HepG2 (cell line): ENCODE measurements at regions not wholly inside any gene's neighbourhood (a gene's known extent, or its start where the extent isn't known, plus 50 kb on each side); places are given as distances from the start of the nearest gene placed in this dataset.

ENCODE experiments used
- ATAC-seq: fragments of 200-7000 bp; cut with Tn5 transposase; 3 replicates; pipeline ENCODE4 v1.9.1; 2020; ENCODE audit warnings: mild to moderate bottlenecking, moderate library complexity
- BruUV-seq: library from RNA; stranded (reverse); fragments of 400-500 nt; replicated peaks from 2 replicates; lab custom pipeline; 2021; lab: Mats Ljungman, UMichigan
- CTCF ChIA-PET: fragments of 300-600 bp; formaldehyde crosslinking; extraction: SDS; loops from one replicate; lab custom pipeline; 2021; ENCODE audit warnings: low total read pairs, inconsistent platforms, low intra/inter-chr PET ratio; lab: Yijun Ruan, JAX
- POLR2A ChIA-PET: fragments of 350-600 bp; sonication (Branson Sonifier 250); formaldehyde crosslinking; loops from one replicate; lab custom pipeline; 2020; ENCODE audit warnings: antibody characterized with exemption, inconsistent platforms; lab: Yijun Ruan, JAX
- DNase-seq: peaks from one replicate; pipeline ENCODE4 v3.0.0-alpha.2; 2015; ENCODE audit warnings: low spot score
- FAIRE-seq: peaks from 3 replicates; lab custom pipeline; 2011; peaks lifted over from hg19 to GRCh38; lab: Jason Lieb, UNC
- H2AFZ ChIP-seq: one replicate; pipeline ENCODE4 v1.6.1; 2011; ENCODE audit warnings: low read length, inconsistent platforms
- H3K27ac ChIP-seq: fragments of 300-600 bp; 3 replicates; pipeline ENCODE4 v1.8.0; 2011; ENCODE audit warnings: mixed run types, mild to moderate bottlenecking, mixed read lengths, low read length, inconsistent platforms; ENCODE audit not compliant: insufficient read depth; ENCODE audit errors: extremely low read length
- H3K27me3 ChIP-seq, 2 experiments: fragments of 200-600 bp in 1 of 2; 2 replicates in 1 of 2; 3 replicates in 1 of 2; pipeline versions ENCODE4 v1.6.0 to v1.8.0; 2011; ENCODE audit warnings: low read length in 2 of 2, mild to moderate bottlenecking in 2 of 2, moderate library complexity in 2 of 2, inconsistent platforms in 1 of 2; ENCODE audit not compliant: insufficient read depth in 2 of 2, control insufficient read depth in 1 of 2
- H3K36me3 ChIP-seq, 2 experiments: fragments of 200-600 bp in 1 of 2; replicated peaks in 1 of 2; 2 replicates in 1 of 2; 3 replicates in 1 of 2; pipeline versions ENCODE4 v1.5.1 to v1.8.0; 2011; ENCODE audit warnings: low read length in 2 of 2, inconsistent platforms in 1 of 2; ENCODE audit not compliant: insufficient read depth in 2 of 2, control insufficient read depth in 1 of 2
- H3K4me1 ChIP-seq: 2 replicates; pipeline ENCODE4 v1.5.1; 2012; ENCODE audit warnings: low read length, inconsistent platforms; ENCODE audit not compliant: insufficient read depth
- H3K4me2 ChIP-seq: 2 replicates; pipeline ENCODE4 v1.6.0; 2011; ENCODE audit warnings: low read depth, low read length, inconsistent platforms
- H3K4me3 ChIP-seq, 3 experiments: fragments of 200-600 bp in 1 of 3; sonication (generic), shearing (Covaris generic) in 1 of 3; replicated peaks in 1 of 3; 2 replicates each; pipeline ENCODE4 v1.5.1; 2011 to 2016; ENCODE audit warnings: low read length in 3 of 3, inconsistent platforms in 2 of 3, low read depth in 2 of 3, mild to moderate bottlenecking in 2 of 3, control low read depth in 1 of 3, mixed read lengths in 1 of 3; ENCODE audit not compliant: insufficient read depth in 1 of 3
- H3K79me2 ChIP-seq: one replicate; pipeline ENCODE4 v1.6.1; 2011; ENCODE audit warnings: low read length, inconsistent platforms; ENCODE audit not compliant: insufficient read depth
- H3K9ac ChIP-seq: 2 replicates; pipeline ENCODE4 v1.6.0; 2011; ENCODE audit warnings: mild to moderate bottlenecking, low read depth, low read length, inconsistent platforms; ENCODE audit not compliant: insufficient read depth
- H3K9me3 ChIP-seq: 2 replicates; pipeline ENCODE4 v1.5.1; 2012; ENCODE audit warnings: mild to moderate bottlenecking, low read length
- H4K20me1 ChIP-seq: 2 replicates; pipeline ENCODE4 v1.6.0; 2011; ENCODE audit warnings: inconsistent platforms, mild to moderate bottlenecking, low read length, moderate library complexity; ENCODE audit not compliant: insufficient read depth
- ETV5 ChIP-seq: IDR thresholded peaks from 2 replicates; pipeline ENCODE4 v1.6.1; 2018; ENCODE audit warnings: missing biosample characterization, missing genetic modification reagents, inconsistent platforms, borderline replicate concordance
- GMEB1 ChIP-seq: sonication (generic); formaldehyde crosslinking; IDR thresholded peaks from 2 replicates; pipeline ENCODE4 v1.5.1; 2020; ENCODE audit warnings: missing genetic modification reagents, mild to moderate bottlenecking, borderline replicate concordance
- HMGXB3 ChIP-seq: sonication (generic); formaldehyde crosslinking; IDR thresholded peaks from 2 replicates; pipeline ENCODE4 v1.4.0; 2020; ENCODE audit warnings: missing genetic modification reagents, borderline replicate concordance
- IKZF4 ChIP-seq: sonication (generic); formaldehyde crosslinking; IDR thresholded peaks from 2 replicates; pipeline ENCODE4 v1.5.1; 2020; ENCODE audit warnings: borderline replicate concordance, mild to moderate bottlenecking, low read depth, missing genetic modification reagents; ENCODE audit errors: not compliant biosample characterization
- MAZ ChIP-seq, 2 experiments: sonication (generic) in 1 of 2; formaldehyde crosslinking in 1 of 2; IDR thresholded peaks; 2 replicates each; pipeline versions ENCODE4 v1.5.0 to v1.6.1; 2012 to 2020; ENCODE audit warnings: low read depth in 2 of 2, mild to moderate bottlenecking in 2 of 2, borderline replicate concordance in 1 of 2, improper control_type of control experiment in 1 of 2, low read length in 1 of 2, missing genetic modification reagents in 1 of 2, moderate library complexity in 1 of 2
- ONECUT2 ChIP-seq: sonication (generic); formaldehyde crosslinking; IDR thresholded peaks from 2 replicates; pipeline ENCODE4 v1.4.0; 2020; ENCODE audit warnings: missing genetic modification reagents
- SMYD3 ChIP-seq: sonication (generic); formaldehyde crosslinking; IDR thresholded peaks from 2 replicates; pipeline ENCODE4 v1.8.1; 2023; ENCODE audit warnings: mild to moderate bottlenecking, missing genetic modification reagents
- ZFX ChIP-seq: sonication (generic); formaldehyde crosslinking; IDR thresholded peaks from 2 replicates; pipeline ENCODE4 v1.4.0; 2020; ENCODE audit warnings: mild to moderate bottlenecking, low read depth, missing genetic modification reagents, moderate library complexity
- ZFY ChIP-seq: sonication (generic); formaldehyde crosslinking; IDR thresholded peaks from 2 replicates; pipeline ENCODE4 v1.4.0; 2020; ENCODE audit warnings: missing genetic modification reagents
- ZNF670 ChIP-seq: sonication (generic); formaldehyde crosslinking; IDR thresholded peaks from 2 replicates; pipeline ENCODE4 v1.8.0; 2022; ENCODE audit warnings: mild to moderate bottlenecking, missing genetic modification reagents, borderline replicate concordance
- WGBS: methylation state at CpG from one replicate; pipeline ENCODE4 v1.1.6; 2017; ENCODE audit warnings: low lambda C conversion rate; 5-methylcytosine and 5-hydroxymethylcytosine counted together
- in situ Hi-C: cut with HindIII; loops from 2 replicates; pipeline ENCODE4 v1.10.0; 2017; ENCODE audit warnings: low pct_unique_long_range_greater_than_20kb; ENCODE audit not compliant: extremely low pct_ligation_motif_present
- intact Hi-C: fragments of 100-400 bp; cut with micrococcal nuclease; formaldehyde crosslinking; loops from one replicate; pipeline ENCODE4 v1.10.0; 2022; ENCODE audit not compliant: unreplicated experiment
- TF ChIP-seq, protein P1 (sequence below): sonication (generic); formaldehyde crosslinking; IDR thresholded peaks from 2 replicates; pipeline ENCODE4 v1.4.0; 2020; ENCODE audit warnings: missing genetic modification reagents, borderline replicate concordance

DNA sequence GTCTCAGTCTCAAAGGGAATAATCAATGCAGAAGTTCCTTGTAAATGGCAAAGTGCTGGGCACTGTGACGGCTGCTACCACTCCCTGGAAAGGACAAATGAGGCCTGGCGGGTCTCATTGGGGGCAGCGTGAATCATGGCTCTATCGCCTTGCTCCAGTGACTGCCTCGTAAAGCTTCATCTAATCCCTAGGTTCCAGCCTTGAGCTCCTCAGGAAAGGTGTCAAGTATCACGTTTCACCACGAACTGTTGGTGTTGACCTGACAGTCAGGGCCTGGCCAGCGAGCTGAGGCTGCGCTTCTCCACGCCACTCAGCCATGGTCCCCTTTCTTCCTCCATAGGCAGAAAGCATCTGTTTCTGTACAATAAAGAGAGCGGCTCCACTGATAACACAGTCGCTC, 126.7 kb upstream of the ZNF32 start:
- DNase-seq = no peak
- FAIRE-seq = no peak
- Histone ChIP-seq H3K4me3 (no peak overlapping the region), H3K27me3 (peaks cover 0 to 5% of the 10 kb centered on the region in 2 experiments; a peak in 1 of 5 replicates), H3K27ac (no peak overlapping the region), H3K4me1 (no peaks in the 10 kb centered on the region), H2AFZ (no peak overlapping the region), H3K9me3 (no peaks in the 10 kb centered on the region), H3K79me2 (no peaks in the 10 kb centered on the region), H3K9ac (no peak overlapping the region), H4K20me1 (no peaks in the 10 kb centered on the region; the same call in 1 of the 2 replicates), H3K4me2 (no peak overlapping the region), H3K36me3 (no peaks in the 10 kb centered on the region)
- intact Hi-C loops (no loop called here), in situ Hi-C loops (no loop called here)
- POLR2A ChIA-PET = no interaction called here
- no TSS peak for BruUV-seq
- TF ChIP-seq ETV5 (no peak), HMGXB3 (no peak), ONECUT2 (CRISPR knock-in tag) (no peak), ZFX (no peak), IKZF4 (no peak), ZNF670 (CRISPR knock-in tag) (no peak), ZFY (CRISPR knock-in tag) (no peak), MAZ (IDR thresholded peaks at IDR 0.05; ENCODE audit: borderline replicate concordance, low read depth, low read length) (no peak), MAZ (CRISPR knock-in tag; IDR thresholded peaks at IDR 0.05; ENCODE audit: low read depth) (no peak), GMEB1 (CRISPR knock-in tag) (no peak), SMYD3 (CRISPR knock-in tag) (no peak)
- TF ChIP-seq, protein P1, sequence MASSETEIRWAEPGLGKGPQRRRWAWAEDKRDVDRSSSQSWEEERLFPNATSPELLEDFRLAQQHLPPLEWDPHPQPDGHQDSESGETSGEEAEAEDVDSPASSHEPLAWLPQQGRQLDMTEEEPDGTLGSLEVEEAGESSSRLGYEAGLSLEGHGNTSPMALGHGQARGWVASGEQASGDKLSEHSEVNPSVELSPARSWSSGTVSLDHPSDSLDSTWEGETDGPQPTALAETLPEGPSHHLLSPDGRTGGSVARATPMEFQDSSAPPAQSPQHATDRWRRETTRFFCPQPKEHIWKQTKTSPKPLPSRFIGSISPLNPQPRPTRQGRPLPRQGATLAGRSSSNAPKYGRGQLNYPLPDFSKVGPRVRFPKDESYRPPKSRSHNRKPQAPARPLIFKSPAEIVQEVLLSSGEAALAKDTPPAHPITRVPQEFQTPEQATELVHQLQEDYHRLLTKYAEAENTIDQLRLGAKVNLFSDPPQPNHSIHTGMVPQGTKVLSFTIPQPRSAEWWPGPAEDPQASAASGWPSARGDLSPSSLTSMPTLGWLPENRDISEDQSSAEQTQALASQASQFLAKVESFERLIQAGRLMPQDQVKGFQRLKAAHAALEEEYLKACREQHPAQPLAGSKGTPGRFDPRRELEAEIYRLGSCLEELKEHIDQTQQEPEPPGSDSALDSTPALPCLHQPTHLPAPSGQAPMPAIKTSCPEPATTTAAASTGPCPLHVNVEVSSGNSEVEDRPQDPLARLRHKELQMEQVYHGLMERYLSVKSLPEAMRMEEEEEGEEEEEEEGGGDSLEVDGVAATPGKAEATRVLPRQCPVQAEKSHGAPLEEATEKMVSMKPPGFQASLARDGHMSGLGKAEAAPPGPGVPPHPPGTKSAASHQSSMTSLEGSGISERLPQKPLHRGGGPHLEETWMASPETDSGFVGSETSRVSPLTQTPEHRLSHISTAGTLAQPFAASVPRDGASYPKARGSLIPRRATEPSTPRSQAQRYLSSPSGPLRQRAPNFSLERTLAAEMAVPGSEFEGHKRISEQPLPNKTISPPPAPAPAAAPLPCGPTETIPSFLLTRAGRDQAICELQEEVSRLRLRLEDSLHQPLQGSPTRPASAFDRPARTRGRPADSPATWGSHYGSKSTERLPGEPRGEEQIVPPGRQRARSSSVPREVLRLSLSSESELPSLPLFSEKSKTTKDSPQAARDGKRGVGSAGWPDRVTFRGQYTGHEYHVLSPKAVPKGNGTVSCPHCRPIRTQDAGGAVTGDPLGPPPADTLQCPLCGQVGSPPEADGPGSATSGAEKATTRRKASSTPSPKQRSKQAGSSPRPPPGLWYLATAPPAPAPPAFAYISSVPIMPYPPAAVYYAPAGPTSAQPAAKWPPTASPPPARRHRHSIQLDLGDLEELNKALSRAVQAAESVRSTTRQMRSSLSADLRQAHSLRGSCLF (CRISPR knock-in tag) = no peak
- CTCF ChIA-PET = no interaction called here
- WGBS = 57% methylated on average over 7 of the region's 12 CpGs
- ATAC-seq = no peak
